Peyer's patch (tissue), 4 donors: ENCODE measurements at regions not wholly inside any gene's neighbourhood (a gene's known extent, or its start where the extent isn't known, plus 50 kb on each side); places are given as distances from the start of the nearest gene placed in this dataset.

Experiments used
- POLR2A ChIP-seq, 2 donors: fragments of 450-650 bp; IDR thresholded peaks; one replicate each; pipeline ENCODE4 v1.5.1; 2017; ENCODE audit warnings: antibody characterized with exemption in 2 of 2, mild to moderate bottlenecking in 2 of 2, moderate library complexity in 2 of 2
- TF ChIP-seq, protein P1 (sequence below), 6 experiments: fragments of 450-650 bp in 4 of 6; fragments of 200-600 bp in 2 of 6; sonication (generic) in 1 of 6; IDR thresholded peaks; one replicate each; pipeline ENCODE4 v1.5.1; 2017 to 2019; ENCODE audit warnings: antibody characterized with exemption in 6 of 6, mild to moderate bottlenecking in 3 of 6, moderate library complexity in 1 of 6

DNA sequence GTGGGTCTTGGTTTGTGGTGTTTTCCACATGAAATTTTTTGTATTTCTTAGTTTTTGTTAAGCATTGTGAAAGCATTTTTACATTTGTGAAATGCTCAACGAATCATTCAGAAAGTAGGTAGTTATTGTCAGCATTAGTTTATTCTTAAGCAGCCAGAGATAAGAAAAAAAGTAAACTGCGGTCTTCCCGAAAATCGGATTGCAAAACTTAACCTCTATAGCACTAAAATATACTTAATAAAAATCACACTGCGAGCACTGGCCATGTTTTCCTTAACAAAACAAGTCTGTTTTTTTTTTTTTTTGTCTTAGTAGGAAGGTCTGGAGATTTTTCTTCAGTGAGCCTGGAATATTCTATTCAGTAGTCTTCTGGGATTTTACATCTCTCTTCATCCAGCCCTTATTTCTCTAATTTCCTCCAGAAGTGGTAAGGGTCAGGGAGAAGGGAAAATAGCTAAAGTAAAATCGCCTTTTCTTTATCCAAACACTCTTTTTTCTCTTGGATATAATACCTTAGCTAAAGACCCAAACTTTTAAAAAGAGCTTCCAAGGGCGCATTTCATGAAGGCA lies 289.9 kb downstream of the DMAC1 start:
- TF ChIP-seq POLR2A (IDR thresholded peaks at IDR 0.05) = no peak
- TF ChIP-seq, protein P1, sequence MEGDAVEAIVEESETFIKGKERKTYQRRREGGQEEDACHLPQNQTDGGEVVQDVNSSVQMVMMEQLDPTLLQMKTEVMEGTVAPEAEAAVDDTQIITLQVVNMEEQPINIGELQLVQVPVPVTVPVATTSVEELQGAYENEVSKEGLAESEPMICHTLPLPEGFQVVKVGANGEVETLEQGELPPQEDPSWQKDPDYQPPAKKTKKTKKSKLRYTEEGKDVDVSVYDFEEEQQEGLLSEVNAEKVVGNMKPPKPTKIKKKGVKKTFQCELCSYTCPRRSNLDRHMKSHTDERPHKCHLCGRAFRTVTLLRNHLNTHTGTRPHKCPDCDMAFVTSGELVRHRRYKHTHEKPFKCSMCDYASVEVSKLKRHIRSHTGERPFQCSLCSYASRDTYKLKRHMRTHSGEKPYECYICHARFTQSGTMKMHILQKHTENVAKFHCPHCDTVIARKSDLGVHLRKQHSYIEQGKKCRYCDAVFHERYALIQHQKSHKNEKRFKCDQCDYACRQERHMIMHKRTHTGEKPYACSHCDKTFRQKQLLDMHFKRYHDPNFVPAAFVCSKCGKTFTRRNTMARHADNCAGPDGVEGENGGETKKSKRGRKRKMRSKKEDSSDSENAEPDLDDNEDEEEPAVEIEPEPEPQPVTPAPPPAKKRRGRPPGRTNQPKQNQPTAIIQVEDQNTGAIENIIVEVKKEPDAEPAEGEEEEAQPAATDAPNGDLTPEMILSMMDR (IDR thresholded peaks at IDR 0.05) = no peak
